Mammary epithelial cell (primary cell): ENCODE measurements at regions not wholly inside any gene's neighbourhood (a gene's known extent, or its start where the extent isn't known, plus 50 kb on each side); places are given as distances from the start of the nearest gene placed in this dataset.

Source experiments
- CTCF ChIP-seq, 2 donors: IDR thresholded peaks in 1 of 2; conservative IDR thresholded peaks in 1 of 2; 2 replicates each; pipeline ENCODE4 v1.5.1; 2011 to 2012; ENCODE audit warnings: inconsistent platforms in 2 of 2, low read length in 2 of 2, mild to moderate bottlenecking in 2 of 2, control low read depth in 1 of 2, low read depth in 1 of 2; ENCODE audit not compliant: insufficient read depth in 1 of 2; ENCODE audit errors: extremely low read depth in 1 of 2
- EZH2 ChIP-seq: IDR thresholded peaks from 2 replicates; pipeline ENCODE4 v1.6.1; 2012; ENCODE audit warnings: low read length, inconsistent platforms, borderline replicate concordance

- TF ChIP-seq CTCF (conservative IDR thresholded peaks at IDR 0.05 in 1 of 2, IDR thresholded peaks at IDR 0.05 in 1 of 2; ENCODE audit: extremely low read depth in 1 of 2, insufficient read depth in 1 of 2, low read depth in 1 of 2, low read length in 2 of 2) (no peak), EZH2 (no peak)
These were observed 2222.3 kb upstream of the AGA start for GRCh38 chr4:179664430-179665027.
